ENCODE measurements at regions not wholly inside any gene's neighbourhood (a gene's known extent, or its start where the extent isn't known, plus 50 kb on each side); places are given as distances from the start of the nearest gene placed in this dataset.

- TF ChIP-seq CTCF (IDR thresholded peaks at IDR 0.05) = no peak
- no peak for TF ChIP-seq POLR2A (IDR thresholded peaks at IDR 0.05)
Observed at GRCh38 chr1:170307426-170307825, 161.7 kb downstream of the NTMT2 start.
